GM12878 (cell line): ENCODE measurements at regions not wholly inside any gene's neighbourhood (a gene's known extent, or its start where the extent isn't known, plus 50 kb on each side); places are given as distances from the start of the nearest gene placed in this dataset.

Experiments
- ATAC-seq: fragments of 200-7000 bp; cut with Tn5 transposase; 3 replicates; pipeline ENCODE4 v1.9.1; 2020; ENCODE audit warnings: mild to moderate bottlenecking, moderate library complexity
- BruUV-seq: library from RNA; stranded (reverse); fragments of 400-500 nt; replicated peaks from 2 replicates; lab custom pipeline; 2021; lab: Mats Ljungman, UMichigan
- CTCF ChIA-PET: fragments of 300-600 bp; sonication (Branson Sonifier 250); formaldehyde crosslinking; extraction: SDS; loops from one replicate; lab custom pipeline; 2021; ENCODE audit warnings: inconsistent platforms; lab: Yijun Ruan, JAX
- POLR2A ChIA-PET: fragments of 350-600 bp; formaldehyde crosslinking; extraction: SDS; loops from one replicate; lab custom pipeline; 2021; ENCODE audit warnings: inconsistent platforms; lab: Charles Lee
- RAD21 ChIA-PET: fragments of 300-600 bp; sonication (Branson Sonifier 250); formaldehyde crosslinking; loops from one replicate; lab custom pipeline; 2023; ENCODE audit warnings: antibody characterized with exemption; ENCODE audit not compliant: unreplicated experiment; lab: Charles Lee
- SMC1A ChIA-PET: fragments of 300-600 bp; sonication (Branson Sonifier 250); formaldehyde crosslinking; loops from one replicate; lab custom pipeline; 2023; ENCODE audit not compliant: unreplicated experiment, uncharacterized antibody; lab: Charles Lee
- DNase-seq: peaks from one replicate; pipeline ENCODE4 v3.0.0-alpha.2; 2011; ENCODE audit warnings: low read depth, low spot score
- FAIRE-seq: peaks from 3 replicates; lab custom pipeline; 2011; peaks lifted over from hg19 to GRCh38; lab: Jason Lieb, UNC
- H2AFZ ChIP-seq: 2 replicates; pipeline ENCODE4 v1.6.0; 2011; ENCODE audit warnings: low read depth, low read length, control low read depth; ENCODE audit not compliant: control insufficient read depth
- H3K27ac ChIP-seq: 2 replicates; pipeline ENCODE4 v1.5.1; 2011; ENCODE audit warnings: control low read depth; ENCODE audit not compliant: control insufficient read depth, insufficient read depth
- H3K27me3 ChIP-seq, 2 experiments: replicated peaks in 1 of 2; 2 replicates each; pipeline versions ENCODE4 v1.6.0 to v1.6.1; 2011; ENCODE audit warnings: low read length in 1 of 2; ENCODE audit not compliant: control insufficient read depth in 2 of 2, insufficient read depth in 2 of 2
- H3K36me3 ChIP-seq, 2 experiments: 2 replicates each; pipeline ENCODE4 v1.5.1; 2011; ENCODE audit warnings: low read length in 1 of 2; ENCODE audit not compliant: control insufficient read depth in 2 of 2, insufficient read depth in 2 of 2
- H3K4me1 ChIP-seq: 2 replicates; pipeline ENCODE4 v1.6.1; 2011; ENCODE audit warnings: mild to moderate bottlenecking, low read length, moderate library complexity, mixed read lengths; ENCODE audit not compliant: control insufficient read depth, insufficient read depth
- H3K4me2 ChIP-seq: 2 replicates; pipeline ENCODE4 v1.6.0; 2011; ENCODE audit warnings: control low read depth; ENCODE audit not compliant: control insufficient read depth, insufficient read depth
- H3K4me3 ChIP-seq: fragments of 200-600 bp; sonication (generic); 2 replicates; pipeline ENCODE4 v1.5.1; 2016
- H3K79me2 ChIP-seq: 2 replicates; pipeline ENCODE4 v1.6.0; 2011; ENCODE audit warnings: low read length; ENCODE audit not compliant: control insufficient read depth, insufficient read depth
- H3K9ac ChIP-seq: 2 replicates; pipeline ENCODE4 v1.8.0; 2011; ENCODE audit warnings: low read length, control low read depth, mixed read lengths; ENCODE audit not compliant: control insufficient read depth, insufficient read depth
- H3K9me3 ChIP-seq: replicated peaks from 3 replicates; pipeline ENCODE4 v1.5.1; 2011; ENCODE audit warnings: mild to moderate bottlenecking, low read length; ENCODE audit not compliant: control insufficient read depth, insufficient read depth
- H4K20me1 ChIP-seq: 2 replicates; pipeline ENCODE4 v1.6.0; 2011; ENCODE audit not compliant: control insufficient read depth, insufficient read depth
- CBFB ChIP-seq: IDR thresholded peaks from 2 replicates; pipeline ENCODE4 v1.6.1; 2016; ENCODE audit warnings: antibody characterized with exemption, low read depth
- CHD4 ChIP-seq: fragments of 200-600 bp; sonication (generic); IDR thresholded peaks from 2 replicates; pipeline ENCODE4 v1.6.1; 2016; ENCODE audit warnings: mild to moderate bottlenecking
- CREM ChIP-seq: IDR thresholded peaks from 2 replicates; pipeline ENCODE4 v1.6.1; 2014; ENCODE audit warnings: antibody characterized with exemption, low read depth
- ESRRA ChIP-seq: IDR thresholded peaks from 2 replicates; pipeline ENCODE4 v1.6.1; 2012; ENCODE audit warnings: mild to moderate bottlenecking, low read length, improper control_type of control experiment
- JUND ChIP-seq: IDR thresholded peaks from 2 replicates; pipeline ENCODE4 v1.6.1; 2012; ENCODE audit warnings: low read depth, mild to moderate bottlenecking, low read length, improper control_type of control experiment, moderate library complexity
- KDM1A ChIP-seq: fragments of 200-600 bp; sonication (generic); IDR thresholded peaks from 2 replicates; pipeline ENCODE4 v1.6.1; 2016; ENCODE audit warnings: borderline replicate concordance
- MEF2A ChIP-seq: IDR thresholded peaks from 2 replicates; pipeline ENCODE4 v1.6.1; 2011; ENCODE audit warnings: low read depth, mild to moderate bottlenecking, low read length, moderate library complexity; ENCODE audit not compliant: insufficient read depth
- NFYB ChIP-seq: IDR thresholded peaks from 2 replicates; pipeline ENCODE4 v1.6.1; 2011; ENCODE audit warnings: low read depth, mild to moderate bottlenecking, low read length, improper control_type of control experiment, moderate library complexity; ENCODE audit not compliant: insufficient read depth
- NR2F1 ChIP-seq: fragments of 450-650 bp; conservative IDR thresholded peaks from 2 replicates; pipeline ENCODE4 v1.6.1; 2017; ENCODE audit warnings: mild to moderate bottlenecking
- PML ChIP-seq: IDR thresholded peaks from 2 replicates; pipeline ENCODE4 v1.6.1; 2012; ENCODE audit warnings: low read length, inconsistent platforms
- POU2F2 ChIP-seq: IDR thresholded peaks from 3 replicates; pipeline ENCODE4 v1.6.1; 2011; ENCODE audit warnings: low read depth, mild to moderate bottlenecking, low read length, borderline replicate concordance
- RUNX3 ChIP-seq: IDR thresholded peaks from 2 replicates; pipeline ENCODE4 v1.6.1; 2012; ENCODE audit warnings: low read length, inconsistent platforms
- TARDBP ChIP-seq: IDR thresholded peaks from 2 replicates; pipeline ENCODE4 v1.6.1; 2016; ENCODE audit warnings: borderline replicate concordance
- TCF7 ChIP-seq: IDR thresholded peaks from 2 replicates; pipeline ENCODE4 v1.6.1; 2014; ENCODE audit warnings: antibody characterized with exemption, borderline replicate concordance
- ZBTB33 ChIP-seq: fragments of 450-650 bp; IDR thresholded peaks from 2 replicates; pipeline ENCODE4 v1.6.1; 2017; ENCODE audit warnings: mild to moderate bottlenecking
- WGBS: methylation state at CpG from one replicate; pipeline ENCODE4 v1.1.6; 2016; ENCODE audit warnings: low lambda C conversion rate; ENCODE audit not compliant: insufficient replicate concordance, insufficient coverage; ENCODE audit errors: missing lambda C conversion rate; 5-methylcytosine and 5-hydroxymethylcytosine counted together
- in situ Hi-C: fragments of 300-500 bp; cut with MboI; formaldehyde crosslinking; loops from 9 replicates; pipeline ENCODE4 v1.14.3; 2018; ENCODE audit warnings: mixed read lengths
- intact Hi-C: fragments of 100-400 bp; cut with micrococcal nuclease; formaldehyde crosslinking; loops from one replicate; pipeline ENCODE4 v1.14.2; 2022; ENCODE audit not compliant: unreplicated experiment

GRCh38 chr6:81977486-81977885 is 225.0 kb upstream of the TENT5A start:
- H3K4me2 ChIP-seq = no peak overlapping the region
- RAD21 ChIA-PET = interaction anchor here (0.8 to 2.8 kb wide), 3 partner anchors 16 to 211 kb away, joined by 3 to 9 read pairs (median 3); no protein-coding TSS in a partner anchor
- no peak overlapping the region for H3K9ac ChIP-seq
- H3K79me2 ChIP-seq = no peaks in the 10 kb centered on the region
- FAIRE-seq (no peak), ATAC-seq (no peak), DNase-seq (no peak)
- H3K27me3 ChIP-seq = no peaks in the 10 kb centered on the region
- H3K4me1 ChIP-seq = no peaks in the 10 kb centered on the region
- no peaks in the 10 kb centered on the region for H3K36me3 ChIP-seq
- no peaks in the 10 kb centered on the region for H4K20me1 ChIP-seq
- no TSS peak for BruUV-seq
- H3K27ac ChIP-seq = no peak overlapping the region
- H3K9me3 ChIP-seq = no peaks in the 10 kb centered on the region; the same call in 2 of the 3 replicates
- SMC1A ChIA-PET = interaction anchor here (1.2 to 3.4 kb wide), 5 partner anchors 27 to 223 kb away, joined by 3 to 18 read pairs (median 8); no protein-coding TSS in a partner anchor
- in situ Hi-C loops = no loop called here
- intact Hi-C loops = no loop called here
- WGBS = 0% methylated on average over 2 of the region's 2 CpGs
- POLR2A ChIA-PET = no interaction called here
- H3K4me3 ChIP-seq = no peak overlapping the region
- no peak overlapping the region for H2AFZ ChIP-seq
- CTCF ChIA-PET = interaction anchor here (0.7 to 1.9 kb wide), 4 partner anchors 19 to 67 kb away, joined by 3 to 6 read pairs (median 4); no protein-coding TSS in a partner anchor
- TF ChIP-seq POU2F2 = no peak
- TF ChIP-seq JUND = no peak
- no peak for TF ChIP-seq PML
- no peak for TF ChIP-seq TCF7
- no peak for TF ChIP-seq NFYB
- no peak for TF ChIP-seq CREM
- TF ChIP-seq CBFB = no peak
- TF ChIP-seq TARDBP = no peak
- no peak for TF ChIP-seq RUNX3
- TF ChIP-seq NR2F1 = no peak
- TF ChIP-seq MEF2A = no peak
- TF ChIP-seq ZBTB33 = no peak
- no peak for TF ChIP-seq CHD4
- TF ChIP-seq KDM1A = no peak
- no peak for TF ChIP-seq ESRRA
